HG02981 (cell line): ENCODE measurements at regions not wholly inside any gene's neighbourhood (a gene's known extent, or its start where the extent isn't known, plus 50 kb on each side); places are given as distances from the start of the nearest gene placed in this dataset.
A peak's percentile ranks its signal among the peaks of the same experiment; 100 is the strongest.
"Not testable (repeated sequence)": the region's sequence is repeated elsewhere in the genome, so short reads cannot be mapped to it uniquely, and the experiment has no call there.

Experiments used
- ATAC-seq: cut with Tn5 transposase; IDR thresholded peaks from one replicate; pipeline ENCODE4 v1.9.1; 2021; ENCODE audit warnings: mild to moderate bottlenecking, moderate library complexity; ENCODE audit not compliant: unreplicated experiment

- no peak for ATAC-seq
Measured at GRCh38 chr4:128688846-128689437, 120.6 kb upstream of the JADE1 start.

GRCh38 chr4:128688033-128688721, 121.3 kb upstream of the JADE1 start:
- ATAC-seq: no peak

GRCh38 chr4:128686810-128687209, 122.7 kb upstream of the JADE1 start:
- no peak for ATAC-seq

- no peak for ATAC-seq
Measured at GRCh38 chr4:128686032-128686465, 123.5 kb upstream of the JADE1 start.

- no peak for ATAC-seq
Measured at GRCh38 chr4:128684016-128684415, 125.5 kb upstream of the JADE1 start.

- no peak for ATAC-seq
Measured at GRCh38 chr4:128682942-128683666, 126.4 kb upstream of the JADE1 start.

- ATAC-seq: no peak
Measured at GRCh38 chr4:128676095-128676494, 133.4 kb upstream of the JADE1 start.

- peak; percentile 85 for ATAC-seq
Measured at GRCh38 chr4:128675083-128675482, 134.4 kb upstream of the JADE1 start.

GRCh38 chr4:128673159-128673558, 136.3 kb upstream of the JADE1 start:
- ATAC-seq: not testable (repeated sequence)

- not testable (repeated sequence) for ATAC-seq
Measured at GRCh38 chr4:128672596-128672995, 136.9 kb upstream of the JADE1 start.

- no peak for ATAC-seq
Measured at GRCh38 chr4:128670513-128670912, 139.0 kb upstream of the JADE1 start.

- no peak for ATAC-seq
Measured at GRCh38 chr4:128668566-128668965, 140.9 kb upstream of the JADE1 start.

- ATAC-seq: no peak
Measured at GRCh38 chr4:128665514-128665913, 144.0 kb upstream of the JADE1 start.

GRCh38 chr4:128663325-128663724, 146.2 kb upstream of the JADE1 start:
- no peak for ATAC-seq

- no peak for ATAC-seq
Measured at GRCh38 chr4:128661479-128661878, 148.0 kb upstream of the JADE1 start.

GRCh38 chr4:128660361-128661215, 148.9 kb upstream of the JADE1 start:
- ATAC-seq: no peak

GRCh38 chr4:128658214-128658631, 151.3 kb upstream of the JADE1 start:
- no peak for ATAC-seq

- no peak for ATAC-seq
Measured at GRCh38 chr4:128657638-128658037, 151.9 kb upstream of the JADE1 start.

- ATAC-seq: no peak
Measured at GRCh38 chr4:128654465-128654864, 155.0 kb upstream of the JADE1 start.

GRCh38 chr4:128653527-128654444, 155.7 kb upstream of the JADE1 start:
- ATAC-seq: no peak
